HepG2 (cell line): ENCODE measurements at regions not wholly inside any gene's neighbourhood (a gene's known extent, or its start where the extent isn't known, plus 50 kb on each side); places are given as distances from the start of the nearest gene placed in this dataset.

Source experiments
- CHCHD3 ChIP-seq: sonication (generic); formaldehyde crosslinking; IDR thresholded peaks from 2 replicates; pipeline ENCODE4 v1.8.0; 2022; ENCODE audit warnings: mild to moderate bottlenecking, missing genetic modification reagents, moderate library complexity
- CTCF ChIP-seq: sonication (generic); formaldehyde crosslinking; IDR thresholded peaks from 2 replicates; pipeline ENCODE4 v1.5.0; 2020; ENCODE audit warnings: mild to moderate bottlenecking, missing genetic modification reagents, moderate library complexity

- no peak for TF ChIP-seq CTCF
- no peak for TF ChIP-seq CHCHD3 (CRISPR knock-in tag)
These were observed 137.7 kb upstream of the MYOCD start for GRCh38 chr17:12528036-12528435.
